H7 (cell line): ENCODE measurements at regions not wholly inside any gene's neighbourhood (a gene's known extent, or its start where the extent isn't known, plus 50 kb on each side); places are given as distances from the start of the nearest gene placed in this dataset.
A peak's percentile ranks its signal among the peaks of the same experiment; 100 is the strongest.

Experiments
- DNase-seq: peaks from one replicate; pipeline ENCODE4 v3.0.0; 2012
- H3K27me3 ChIP-seq: 2 replicates; pipeline ENCODE4 v1.6.0; 2011; ENCODE audit warnings: mild to moderate bottlenecking, low read length; ENCODE audit not compliant: control insufficient read depth, insufficient read depth
- H3K36me3 ChIP-seq: replicated peaks from 2 replicates; pipeline ENCODE4 v1.5.1; 2011; ENCODE audit warnings: low read length; ENCODE audit not compliant: control insufficient read depth, insufficient read depth
- H3K4me3 ChIP-seq: 2 replicates; pipeline ENCODE4 v1.5.1; 2011; ENCODE audit warnings: low read depth, mild to moderate bottlenecking, control low read depth, low read length, moderate library complexity; ENCODE audit not compliant: insufficient read depth

DNA sequence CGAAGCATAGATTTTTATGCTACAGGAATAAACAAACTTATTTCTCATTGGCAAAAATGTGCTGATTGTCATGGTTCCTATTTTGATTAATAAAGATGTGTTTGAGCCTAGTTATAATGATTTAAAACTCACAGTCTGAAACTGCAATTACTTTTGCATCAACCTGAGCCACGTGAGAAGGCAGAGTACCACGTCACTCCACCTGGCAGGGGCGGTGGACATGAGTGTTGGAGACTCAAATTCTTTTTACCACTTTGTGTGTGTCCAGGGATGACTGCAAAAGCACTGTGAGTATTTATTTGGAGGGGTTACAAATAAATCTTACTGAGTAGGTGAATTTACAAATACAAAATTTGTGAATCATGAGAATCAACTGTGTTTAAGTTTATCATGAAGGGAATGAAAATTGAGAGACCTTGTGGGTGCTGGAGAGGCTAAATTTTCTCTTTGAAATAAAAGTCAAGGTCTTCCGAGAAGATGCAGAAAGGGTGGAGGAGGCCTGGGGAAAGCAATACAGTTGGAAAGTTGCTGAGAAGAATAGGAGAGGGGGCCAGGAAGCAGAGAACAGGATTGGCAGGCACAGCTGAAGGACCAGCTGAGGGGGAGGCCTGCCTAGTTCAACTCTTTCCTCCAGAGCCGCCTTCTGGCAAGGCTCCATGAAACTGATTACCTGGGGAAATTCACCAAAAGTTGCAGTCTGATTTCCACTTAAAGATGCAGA is 316.4 kb downstream of the MYCN start:
- Histone ChIP-seq H3K27me3 (no peaks in the 10 kb centered on the region), H3K36me3 (no peaks in the 10 kb centered on the region), H3K4me3 (no peak overlapping the region)
- DNase-seq = no peak

DNA sequence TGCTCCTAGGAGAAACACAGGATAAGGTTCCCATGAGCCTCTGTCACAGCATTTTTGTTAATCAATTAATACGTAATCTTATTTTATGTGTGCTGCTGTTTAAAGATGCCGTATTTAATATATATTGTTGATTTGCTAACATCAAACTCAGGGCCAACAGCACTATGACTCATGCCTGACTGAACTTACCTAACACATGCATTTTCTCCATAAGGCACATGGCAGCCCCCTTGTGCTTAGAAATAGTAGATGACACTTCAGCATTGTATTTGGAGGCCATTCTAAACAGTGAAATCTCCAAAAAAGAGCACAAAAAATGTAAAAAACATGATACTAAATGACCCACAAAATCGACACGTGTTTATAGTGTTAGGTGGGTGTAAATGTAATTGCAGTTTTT is 314.8 kb downstream of the MYCN start:
- DNase-seq = no peak
- no peaks in the 10 kb centered on the region for H3K27me3 ChIP-seq
- H3K36me3 ChIP-seq = no peaks in the 10 kb centered on the region
- no peak overlapping the region for H3K4me3 ChIP-seq

- Histone ChIP-seq H3K36me3 (no peaks in the 10 kb centered on the region), H3K27me3 (no peaks in the 10 kb centered on the region)
These were observed 314.1 kb downstream of the MYCN start for GRCh38 chr2:16254356-16254965.

GRCh38 chr2:16253291-16253690 is 312.9 kb downstream of the MYCN start:
- no peak for DNase-seq
- H3K36me3 ChIP-seq = no peaks in the 10 kb centered on the region
- no peaks in the 10 kb centered on the region for H3K27me3 ChIP-seq
- H3K4me3 ChIP-seq = no peak overlapping the region

More at GRCh38 chr2:16254356-16254965, 314.1 kb downstream of the MYCN start:
- DNase-seq = no peak
- H3K4me3 ChIP-seq = no peak overlapping the region

- no peaks in the 10 kb centered on the region for H3K27me3 ChIP-seq
- DNase-seq = no peak
- H3K36me3 ChIP-seq = no peaks in the 10 kb centered on the region
- no peak overlapping the region for H3K4me3 ChIP-seq
These were observed 312.5 kb downstream of the MYCN start for GRCh38 chr2:16252891-16253290.

GRCh38 chr2:16252251-16252650 is 311.9 kb downstream of the MYCN start:
- Histone ChIP-seq H3K27me3 (no peaks in the 10 kb centered on the region), H3K4me3 (no peak overlapping the region), H3K36me3 (no peaks in the 10 kb centered on the region)
- DNase-seq = no peak

GRCh38 chr2:16251511-16252225 is 311.3 kb downstream of the MYCN start:
- DNase-seq = no peak
- Histone ChIP-seq H3K27me3 (no peaks in the 10 kb centered on the region), H3K36me3 (no peaks in the 10 kb centered on the region), H3K4me3 (no peak overlapping the region)

- H3K27me3 ChIP-seq = no peaks in the 10 kb centered on the region
- H3K4me3 ChIP-seq = no peak overlapping the region
- H3K36me3 ChIP-seq = no peaks in the 10 kb centered on the region
- DNase-seq = no peak
These were observed 310.5 kb downstream of the MYCN start for GRCh38 chr2:16250886-16251285.

DNA sequence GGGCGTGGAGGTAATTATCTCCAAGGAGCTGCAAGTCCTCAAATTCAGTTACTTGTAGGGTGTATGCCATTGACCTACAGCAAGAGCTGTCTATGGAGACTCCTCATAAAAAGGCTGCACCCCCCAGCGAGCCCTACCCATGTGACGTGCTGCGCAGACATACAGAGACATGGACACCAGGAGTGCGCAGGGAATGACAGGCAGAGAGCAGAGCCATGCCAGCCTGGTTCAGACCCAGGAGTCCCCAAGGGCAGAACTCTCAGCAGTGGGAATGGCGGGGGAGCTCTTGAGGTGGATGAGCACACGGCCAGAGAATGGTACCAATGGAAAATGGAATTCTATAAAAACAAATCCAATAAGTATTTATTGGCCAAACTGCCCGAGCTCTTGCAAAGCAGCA is 310.1 kb downstream of the MYCN start:
- DNase-seq = no peak
- H3K4me3 ChIP-seq = no peak overlapping the region
- no peaks in the 10 kb centered on the region for H3K36me3 ChIP-seq
- H3K27me3 ChIP-seq = no peaks in the 10 kb centered on the region

- no peaks in the 10 kb centered on the region for H3K36me3 ChIP-seq
- DNase-seq = no peak
- no peak overlapping the region for H3K4me3 ChIP-seq
- H3K27me3 ChIP-seq = no peaks in the 10 kb centered on the region
These were observed 309.7 kb downstream of the MYCN start for GRCh38 chr2:16250056-16250425.

DNA sequence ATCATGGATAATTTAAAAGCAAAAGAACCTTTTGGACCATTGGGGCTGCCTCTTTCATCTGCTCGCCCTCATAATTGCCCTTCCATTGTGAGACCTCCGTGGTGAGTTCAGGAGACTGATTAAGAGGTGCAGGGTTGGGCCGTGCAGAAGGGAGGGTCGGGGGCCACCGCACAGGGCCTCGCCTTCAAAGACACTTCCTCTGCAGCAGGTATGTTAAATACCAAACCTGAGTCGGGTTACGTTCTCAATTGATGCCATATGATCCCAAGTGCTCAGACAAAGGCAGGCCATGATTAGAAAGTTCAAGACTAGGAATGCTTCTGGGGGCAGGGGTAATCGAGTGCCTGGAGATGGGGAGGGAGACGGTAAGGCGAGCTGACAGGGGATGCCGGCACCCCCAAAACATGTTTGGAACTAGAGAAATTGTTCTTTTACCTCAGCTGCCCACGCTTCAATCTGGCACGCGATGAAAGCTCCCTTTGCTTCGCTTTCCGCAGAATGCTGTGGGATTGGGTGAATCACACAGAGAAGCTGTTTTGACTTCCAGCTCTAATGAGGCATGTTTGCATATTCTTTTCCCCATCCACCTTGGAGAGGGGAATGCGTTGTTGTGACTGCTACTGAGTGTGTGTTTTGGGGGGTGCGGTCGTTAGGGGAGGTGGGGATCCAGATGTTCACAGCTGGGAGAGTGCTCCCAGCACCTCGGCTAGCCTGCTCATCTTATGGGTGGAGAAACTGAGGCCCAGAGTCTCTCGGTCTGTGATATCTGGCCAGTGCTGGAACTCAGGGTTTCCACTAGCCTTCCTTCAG is 309.1 kb downstream of the MYCN start:
- Histone ChIP-seq H3K36me3 (no peaks in the 10 kb centered on the region), H3K4me3 (no peak overlapping the region), H3K27me3 (no peaks in the 10 kb centered on the region)
- peak; percentile 49 for DNase-seq

- no peaks in the 10 kb centered on the region for H3K36me3 ChIP-seq
- no peaks in the 10 kb centered on the region for H3K27me3 ChIP-seq
- no peak for DNase-seq
- H3K4me3 ChIP-seq = no peak overlapping the region
These were observed 308.3 kb downstream of the MYCN start for GRCh38 chr2:16248571-16249105.

DNA sequence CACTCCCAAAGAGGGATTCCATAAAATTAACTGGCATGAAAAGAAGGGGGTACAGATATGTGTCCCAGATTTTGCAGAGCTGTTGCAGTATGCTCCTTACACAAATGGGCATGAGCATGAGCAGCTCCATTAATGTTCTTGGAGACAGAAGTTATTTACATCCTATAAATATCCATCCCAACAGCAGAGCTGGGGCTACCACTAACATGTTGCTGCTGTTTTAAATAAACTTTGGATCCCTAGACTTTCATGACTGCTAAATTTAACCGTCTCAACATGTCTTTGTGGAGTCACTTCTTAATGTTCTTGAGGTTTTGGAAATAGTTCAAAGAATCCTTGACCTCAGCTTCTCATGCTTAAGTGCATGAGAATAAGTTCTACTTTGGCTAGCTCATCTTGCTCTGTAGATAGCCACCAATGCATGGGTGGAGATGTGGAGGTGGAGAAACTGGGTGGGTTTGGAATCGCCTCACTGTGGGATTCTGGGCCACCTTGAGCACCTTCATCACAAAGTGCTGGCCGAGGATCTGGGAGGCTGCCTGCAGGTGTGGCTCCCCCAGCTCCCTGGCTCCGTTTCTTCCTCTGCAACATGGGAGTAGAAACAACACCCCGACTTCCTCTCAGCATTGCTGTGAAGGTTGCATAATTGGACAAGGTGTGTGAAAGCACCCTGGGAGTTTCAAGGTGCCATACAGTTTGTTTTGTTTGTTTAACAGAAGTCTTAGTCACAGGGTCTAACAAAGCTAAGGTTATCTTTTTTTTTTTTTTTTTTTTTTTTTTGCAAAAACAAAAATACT is 307.2 kb downstream of the MYCN start:
- H3K27me3 ChIP-seq = no peaks in the 10 kb centered on the region
- no peaks in the 10 kb centered on the region for H3K36me3 ChIP-seq
- no peak overlapping the region for H3K4me3 ChIP-seq
- DNase-seq = no peak

GRCh38 chr2:16246911-16247310 is 306.6 kb downstream of the MYCN start:
- DNase-seq = no peak
- H3K27me3 ChIP-seq = no peaks in the 10 kb centered on the region
- H3K4me3 ChIP-seq = no peak overlapping the region
- no peaks in the 10 kb centered on the region for H3K36me3 ChIP-seq
